Tibial nerve (tissue), 4 donors: ENCODE measurements at regions not wholly inside any gene's neighbourhood (a gene's known extent, or its start where the extent isn't known, plus 50 kb on each side); places are given as distances from the start of the nearest gene placed in this dataset.
"Not testable (repeated sequence)": the region's sequence is repeated elsewhere in the genome, so short reads cannot be mapped to it uniquely, and the experiment has no call there.

Source experiments
- DNase-seq, 2 donors: peaks; one replicate each; pipeline ENCODE4 v3.0.0-alpha.2; 2019; ENCODE audit warnings: low spot score in 2 of 2
- H3K27ac ChIP-seq, 4 donors: fragments of 200-600 bp; sonication (generic) in 3 of 4; one replicate each; pipeline ENCODE4 v1.5.1; 2017 to 2019; ENCODE audit warnings: mild to moderate bottlenecking in 1 of 4
- H3K27me3 ChIP-seq, 2 donors: fragments of 200-600 bp; sonication (generic) in 1 of 2; one replicate each; pipeline versions ENCODE4 v1.5.1 to v1.6.0; 2017 to 2019
- H3K36me3 ChIP-seq, 3 donors: fragments of 200-600 bp; sonication (generic); one replicate each; pipeline ENCODE4 v1.5.1; 2018 to 2019
- H3K4me1 ChIP-seq, 4 donors: fragments of 200-600 bp; sonication (generic) in 3 of 4; one replicate each; pipeline ENCODE4 v1.5.1; 2017 to 2019
- H3K4me3 ChIP-seq, 4 donors: fragments of 200-600 bp; sonication (generic) in 3 of 4; one replicate each; pipeline ENCODE4 v1.5.1; 2017 to 2019; ENCODE audit warnings: mild to moderate bottlenecking in 1 of 4, moderate library complexity in 1 of 4
- H3K9me3 ChIP-seq, 4 donors: fragments of 200-600 bp; sonication (generic) in 3 of 4; one replicate each; pipeline ENCODE4 v1.5.1; 2017 to 2019
- EP300 ChIP-seq, 2 donors: sonication (generic); formaldehyde crosslinking; IDR thresholded peaks; one replicate each; pipeline ENCODE4 v1.6.1; 2017; ENCODE audit warnings: antibody characterized with exemption in 2 of 2, mild to moderate bottlenecking in 1 of 2
- POLR2A ChIP-seq, 2 donors: fragments of 450-650 bp; IDR thresholded peaks; one replicate each; pipeline ENCODE4 v1.6.1; 2017; ENCODE audit warnings: antibody characterized with exemption in 2 of 2, mild to moderate bottlenecking in 2 of 2, moderate library complexity in 2 of 2
- WGBS, 2 donors: methylation state at CpG; one replicate each; pipeline ENCODE4 v1.1.5; 2018; 5-methylcytosine and 5-hydroxymethylcytosine counted together
- TF ChIP-seq, protein P1 (sequence below), 5 experiments: fragments of 200-600 bp in 3 of 5; fragments of 450-650 bp in 2 of 5; sonication (generic) in 3 of 5; IDR thresholded peaks; one replicate each; pipeline ENCODE4 v1.5.1; 2016 to 2019; ENCODE audit warnings: antibody characterized with exemption in 5 of 5, mild to moderate bottlenecking in 3 of 5, moderate library complexity in 2 of 5

DNA sequence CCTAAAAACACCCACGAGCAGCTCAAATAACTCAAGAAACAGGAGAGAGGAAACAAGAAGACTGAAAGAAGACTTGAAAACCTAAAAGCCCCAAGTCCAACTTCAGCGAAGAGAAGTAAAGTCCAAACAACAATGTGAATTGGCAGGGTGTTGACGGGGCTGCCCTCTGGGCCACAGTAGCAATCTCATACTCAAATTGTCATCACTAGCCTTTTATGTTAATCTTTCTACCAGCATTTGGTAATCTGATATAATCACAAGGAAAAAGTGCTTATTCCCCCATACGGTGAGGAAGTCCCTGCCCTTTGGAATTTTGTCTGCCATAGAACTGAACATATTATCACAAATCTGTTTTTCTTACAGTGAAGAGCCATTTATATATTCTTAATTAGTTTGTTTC lies 51.5 kb upstream of the IFNE start:
- Histone ChIP-seq H3K27ac (no peak overlapping the region), H3K4me3 (no peak overlapping the region), H3K4me1 (no peaks in the 10 kb centered on the region), H3K9me3 (peaks cover 0 to 7% (median 0%) of the 10 kb centered on the region in 4 donors), H3K36me3 (no peaks in the 10 kb centered on the region), H3K27me3 (no peaks in the 10 kb centered on the region)
- no peak for DNase-seq
- TF ChIP-seq, protein P1, sequence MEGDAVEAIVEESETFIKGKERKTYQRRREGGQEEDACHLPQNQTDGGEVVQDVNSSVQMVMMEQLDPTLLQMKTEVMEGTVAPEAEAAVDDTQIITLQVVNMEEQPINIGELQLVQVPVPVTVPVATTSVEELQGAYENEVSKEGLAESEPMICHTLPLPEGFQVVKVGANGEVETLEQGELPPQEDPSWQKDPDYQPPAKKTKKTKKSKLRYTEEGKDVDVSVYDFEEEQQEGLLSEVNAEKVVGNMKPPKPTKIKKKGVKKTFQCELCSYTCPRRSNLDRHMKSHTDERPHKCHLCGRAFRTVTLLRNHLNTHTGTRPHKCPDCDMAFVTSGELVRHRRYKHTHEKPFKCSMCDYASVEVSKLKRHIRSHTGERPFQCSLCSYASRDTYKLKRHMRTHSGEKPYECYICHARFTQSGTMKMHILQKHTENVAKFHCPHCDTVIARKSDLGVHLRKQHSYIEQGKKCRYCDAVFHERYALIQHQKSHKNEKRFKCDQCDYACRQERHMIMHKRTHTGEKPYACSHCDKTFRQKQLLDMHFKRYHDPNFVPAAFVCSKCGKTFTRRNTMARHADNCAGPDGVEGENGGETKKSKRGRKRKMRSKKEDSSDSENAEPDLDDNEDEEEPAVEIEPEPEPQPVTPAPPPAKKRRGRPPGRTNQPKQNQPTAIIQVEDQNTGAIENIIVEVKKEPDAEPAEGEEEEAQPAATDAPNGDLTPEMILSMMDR (IDR thresholded peaks at IDR 0.05) = no peak
- no peak for TF ChIP-seq POLR2A (IDR thresholded peaks at IDR 0.05)
- TF ChIP-seq EP300 (IDR thresholded peaks at IDR 0.05) = no peak
- 43 to 45% methylated on average over 4 of the region's 4 CpGs for WGBS, 2 donors

DNA sequence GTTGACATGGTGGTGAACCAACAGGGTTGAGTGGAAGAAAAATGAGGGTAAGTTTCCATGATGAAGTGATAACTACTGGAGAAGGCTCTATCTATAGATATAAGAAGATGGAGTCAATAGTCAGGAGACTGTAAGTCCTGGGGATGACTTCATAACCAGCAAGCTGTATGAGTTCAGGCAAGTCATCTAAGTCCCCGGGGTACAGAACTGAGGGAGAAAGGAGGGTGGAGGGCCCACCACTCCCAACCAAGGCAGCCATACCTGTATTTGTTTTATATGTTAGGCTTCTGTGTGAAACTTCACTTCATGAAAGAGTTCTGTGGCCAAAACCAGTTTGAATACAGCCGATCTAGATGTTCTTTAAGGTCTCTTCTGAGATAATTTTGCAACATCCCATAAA lies 53.3 kb upstream of the IFNE start:
- DNase-seq = no peak
- Histone ChIP-seq H3K9me3 (no peaks in the 10 kb centered on the region), H3K27me3 (no peaks in the 10 kb centered on the region), H3K36me3 (no peaks in the 10 kb centered on the region), H3K4me3 (no peak overlapping the region), H3K4me1 (no peaks in the 10 kb centered on the region), H3K27ac (no peak overlapping the region)
- WGBS, 2 donors = 87 to 88% methylated on average over 2 of the region's 2 CpGs
- TF ChIP-seq EP300 (IDR thresholded peaks at IDR 0.05) (no peak), POLR2A (IDR thresholded peaks at IDR 0.05) (no peak)
- TF ChIP-seq, protein P1 (IDR thresholded peaks at IDR 0.05) = no peak

DNA sequence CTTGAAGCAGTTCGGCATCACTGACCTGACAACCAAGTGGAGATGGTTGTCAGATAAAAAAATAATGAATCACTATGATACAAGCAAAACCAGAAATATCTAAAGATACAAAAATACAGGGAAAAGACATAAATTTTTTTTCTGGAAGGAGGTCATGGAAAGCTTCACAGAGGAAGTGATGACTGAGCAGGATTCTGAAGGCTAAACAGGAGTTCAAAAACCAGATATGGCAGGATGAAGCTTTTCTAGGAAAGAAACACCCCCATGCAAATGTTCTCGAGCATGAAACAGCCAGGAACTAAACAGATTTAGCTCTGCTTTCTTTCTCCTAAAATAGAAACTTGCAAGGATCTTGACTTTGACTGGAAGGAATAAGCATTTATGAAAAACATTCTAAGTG lies 60.7 kb upstream of the IFNE start:
- Histone ChIP-seq H3K36me3 (no peaks in the 10 kb centered on the region), H3K9me3 (no peaks in the 10 kb centered on the region), H3K27me3 (no peaks in the 10 kb centered on the region), H3K4me1 (no peaks in the 10 kb centered on the region), H3K4me3 (no peak overlapping the region), H3K27ac (no peak overlapping the region)
- WGBS, 2 donors = 56 to 62% methylated on average over 2 of the region's 2 CpGs
- TF ChIP-seq, protein P1 (IDR thresholded peaks at IDR 0.05) = no peak
- TF ChIP-seq POLR2A (IDR thresholded peaks at IDR 0.05) (no peak), EP300 (IDR thresholded peaks at IDR 0.05) (no peak)
- DNase-seq = no peak

DNA sequence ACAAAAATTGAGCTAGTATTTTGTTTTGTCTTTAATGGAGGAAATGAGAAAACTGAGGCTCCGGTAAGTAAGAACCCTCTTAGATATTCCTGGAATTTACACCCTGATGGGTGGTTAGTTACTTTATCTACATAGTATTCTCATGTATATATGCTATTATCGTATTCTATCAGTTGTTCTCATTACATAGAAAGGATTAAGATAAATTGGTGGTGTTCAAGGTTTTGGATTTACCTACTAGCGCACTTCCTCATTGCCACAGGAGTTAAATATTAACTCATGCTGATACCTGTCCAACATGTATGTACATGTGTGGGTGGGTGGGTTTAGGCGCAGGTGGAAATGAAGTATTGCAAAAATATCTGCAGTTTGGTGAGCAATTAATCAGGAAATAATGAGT lies 61.1 kb upstream of the IFNE start:
- DNase-seq = no peak
- Histone ChIP-seq H3K27ac (no peak overlapping the region), H3K27me3 (no peaks in the 10 kb centered on the region), H3K36me3 (no peaks in the 10 kb centered on the region), H3K4me3 (no peak overlapping the region), H3K4me1 (no peaks in the 10 kb centered on the region), H3K9me3 (no peaks in the 10 kb centered on the region)
- no peak for TF ChIP-seq EP300 (IDR thresholded peaks at IDR 0.05)
- TF ChIP-seq, protein P1 (IDR thresholded peaks at IDR 0.05) = no peak
- no peak for TF ChIP-seq POLR2A (IDR thresholded peaks at IDR 0.05)
- WGBS, 2 donors = 83 to 89% methylated on average over 4 of the region's 4 CpGs

DNA sequence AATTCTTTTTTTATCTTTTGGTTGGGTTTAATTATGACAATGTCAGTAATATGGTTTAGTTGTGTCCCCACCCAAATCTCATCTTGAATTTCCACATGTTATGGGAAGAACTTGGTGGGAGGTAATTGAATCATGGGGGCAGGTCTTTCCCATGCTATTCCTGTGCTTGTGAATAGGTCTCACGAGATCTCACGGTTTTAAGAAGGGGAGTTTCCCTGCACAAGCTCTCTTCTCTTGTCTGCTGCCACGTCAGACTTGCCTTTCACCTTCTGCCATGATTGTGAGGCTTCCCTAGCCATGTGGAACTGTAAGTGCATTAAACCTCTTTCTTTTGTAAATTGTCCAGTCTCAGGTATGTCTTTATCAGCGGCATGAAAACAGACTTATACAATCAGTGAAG lies 61.7 kb upstream of the IFNE start:
- H3K4me3 ChIP-seq, H3K27ac ChIP-seq, H3K4me1 ChIP-seq, H3K9me3 ChIP-seq, H3K36me3 ChIP-seq, DNase-seq, H3K27me3 ChIP-seq: not testable (repeated sequence)
- 72 to 81% methylated on average over 4 of the region's 4 CpGs for WGBS, 2 donors

DNA sequence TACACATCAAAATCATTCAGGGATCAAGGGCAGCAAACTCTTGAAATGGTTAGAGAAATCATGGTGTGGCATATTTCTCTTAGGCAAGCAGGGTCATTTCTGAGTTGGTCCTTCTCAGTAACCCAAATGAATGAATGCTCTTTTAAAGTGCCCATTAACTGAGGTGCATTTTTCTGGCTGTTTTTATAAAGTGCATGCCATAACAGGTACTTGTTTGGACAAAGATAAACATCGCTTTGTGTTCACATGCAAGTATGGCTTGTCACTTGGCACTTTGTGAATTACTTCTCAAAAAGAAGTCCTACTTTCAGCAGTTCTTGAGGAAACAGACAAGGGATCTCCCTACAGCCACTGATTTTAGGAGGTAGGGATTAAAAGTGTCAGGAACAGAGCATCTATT lies 64.8 kb upstream of the IFNE start:
- no peak for TF ChIP-seq EP300 (IDR thresholded peaks at IDR 0.05)
- TF ChIP-seq, protein P1 (IDR thresholded peaks at IDR 0.05) = no peak
- no peak for TF ChIP-seq POLR2A (IDR thresholded peaks at IDR 0.05)
- 92 to 100% methylated on average over 1 of the region's 1 CpG for WGBS, 2 donors
- Histone ChIP-seq H3K4me1 (peaks cover 0 to 11% (median 2%) of the 10 kb centered on the region in 4 donors), H3K27ac (no peak overlapping the region), H3K4me3 (no peak overlapping the region), H3K27me3 (no peaks in the 10 kb centered on the region), H3K36me3 (no peaks in the 10 kb centered on the region), H3K9me3 (no peaks in the 10 kb centered on the region)
- DNase-seq = no peak
